Neutrophil (primary cell): ENCODE measurements at regions not wholly inside any gene's neighbourhood (a gene's known extent, or its start where the extent isn't known, plus 50 kb on each side); places are given as distances from the start of the nearest gene placed in this dataset.
"Not testable (repeated sequence)": the region's sequence is repeated elsewhere in the genome, so short reads cannot be mapped to it uniquely, and the experiment has no call there.

ENCODE experiments used
- H3K27ac ChIP-seq: fragments of 200-600 bp; sonication (generic); 2 replicates; pipeline ENCODE4 v1.5.1; 2016; ENCODE audit warnings: mild to moderate bottlenecking, moderate library complexity
- H3K27me3 ChIP-seq: fragments of 200-600 bp; sonication (generic); 2 replicates; pipeline ENCODE4 v1.6.0; 2016; ENCODE audit warnings: mild to moderate bottlenecking
- H3K36me3 ChIP-seq: fragments of 200-600 bp; sonication (generic); 2 replicates; pipeline ENCODE4 v1.5.1; 2017
- H3K4me1 ChIP-seq, 2 experiments: fragments of 200-600 bp in 1 of 2; sonication (generic) in 1 of 2; 1 replicate in 1 of 2; 2 replicates in 1 of 2; pipeline versions ENCODE4 v1.5.1 to v1.6.1; 2013 to 2016; ENCODE audit warnings: low read depth in 1 of 2, low read length in 1 of 2, mild to moderate bottlenecking in 1 of 2, moderate library complexity in 1 of 2; ENCODE audit not compliant: control insufficient read depth in 1 of 2, insufficient read depth in 1 of 2
- H3K4me3 ChIP-seq, 2 experiments: fragments of 200-600 bp in 1 of 2; sonication (generic) in 1 of 2; 1 replicate in 1 of 2; 2 replicates in 1 of 2; pipeline ENCODE4 v1.5.1; 2013 to 2016; ENCODE audit warnings: low read depth in 1 of 2, low read length in 1 of 2, mild to moderate bottlenecking in 1 of 2, moderate library complexity in 1 of 2
- H3K9me3 ChIP-seq: fragments of 200-600 bp; sonication (generic); 2 replicates; pipeline ENCODE4 v1.5.1; 2016

DNA sequence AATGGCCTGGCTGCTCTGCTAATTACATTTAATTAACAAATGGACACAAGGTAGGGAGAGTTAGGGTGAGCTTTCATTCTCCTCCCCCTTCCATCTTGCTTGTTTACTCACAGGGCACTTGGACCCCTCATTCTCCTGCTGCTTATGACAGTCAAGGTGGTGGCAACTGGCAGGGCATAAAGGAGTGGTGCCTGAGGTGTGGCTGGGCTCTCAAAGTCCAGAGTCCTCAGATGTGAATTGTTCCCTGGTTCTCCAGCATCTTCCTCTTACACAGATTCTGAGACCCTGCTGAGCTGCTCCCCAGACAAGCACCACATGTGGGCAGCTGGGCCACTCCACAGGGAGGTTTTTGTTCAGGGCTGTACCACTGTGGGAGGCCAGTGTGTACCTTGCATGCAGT lies 552.9 kb downstream of the RPIA start:
- not testable (repeated sequence) for H3K4me3 ChIP-seq, H3K27ac ChIP-seq, H3K36me3 ChIP-seq, H3K4me1 ChIP-seq, H3K9me3 ChIP-seq, H3K27me3 ChIP-seq

DNA sequence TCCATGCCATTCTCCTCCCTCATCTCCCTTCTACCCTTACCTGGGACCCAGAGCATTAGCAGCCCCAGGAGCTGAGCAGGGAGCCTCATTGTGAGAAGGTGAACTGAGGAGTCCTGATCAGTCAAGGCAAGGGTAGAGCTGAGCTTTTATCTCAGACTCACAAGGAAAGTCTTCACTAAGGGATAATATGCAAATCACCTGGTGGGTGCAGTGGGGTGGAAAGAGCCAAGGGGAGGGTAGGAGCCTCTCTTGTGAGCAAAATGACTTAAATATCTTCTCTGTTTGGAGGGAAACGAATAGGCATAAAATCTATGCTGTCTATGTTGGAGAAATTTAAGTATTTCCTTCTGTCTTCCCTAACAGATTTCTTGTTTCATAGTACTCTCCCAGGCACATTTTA lies 554.0 kb downstream of the RPIA start:
- not testable (repeated sequence) for H3K9me3 ChIP-seq, H3K27me3 ChIP-seq, H3K4me3 ChIP-seq, H3K36me3 ChIP-seq, H3K4me1 ChIP-seq, H3K27ac ChIP-seq

- not testable (repeated sequence) for H3K27ac ChIP-seq, H3K9me3 ChIP-seq, H3K4me1 ChIP-seq, H3K27me3 ChIP-seq, H3K36me3 ChIP-seq, H3K4me3 ChIP-seq
These were observed 554.6 kb downstream of the RPIA start for GRCh38 chr2:89246027-89246426.

- not testable (repeated sequence) for H3K4me3 ChIP-seq, H3K4me1 ChIP-seq, H3K36me3 ChIP-seq, H3K27me3 ChIP-seq, H3K9me3 ChIP-seq, H3K27ac ChIP-seq
These were observed 555.1 kb downstream of the RPIA start for GRCh38 chr2:89246620-89247019.

DNA sequence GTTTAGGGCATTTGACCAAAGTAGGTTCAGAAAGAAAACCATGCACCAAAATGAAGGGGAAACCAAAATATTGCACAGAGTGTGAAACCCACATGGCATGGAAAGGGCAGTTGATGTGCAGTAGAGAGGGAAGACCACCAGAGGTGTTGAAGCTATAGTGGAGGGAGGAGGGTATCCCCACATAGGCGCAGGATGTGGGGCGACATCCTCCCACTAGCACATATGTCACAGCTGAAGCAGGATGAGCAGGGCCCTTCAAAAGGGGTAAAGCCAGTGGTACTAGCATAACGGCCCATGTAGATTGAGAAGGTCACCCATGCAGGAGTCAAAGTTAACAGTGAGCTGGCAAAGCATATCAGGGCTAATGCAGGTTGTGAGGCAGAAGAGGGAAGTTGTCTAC lies 563.5 kb downstream of the RPIA start:
- H3K4me1 ChIP-seq, H3K9me3 ChIP-seq, H3K4me3 ChIP-seq, H3K27me3 ChIP-seq, H3K36me3 ChIP-seq, H3K27ac ChIP-seq: not testable (repeated sequence)

DNA sequence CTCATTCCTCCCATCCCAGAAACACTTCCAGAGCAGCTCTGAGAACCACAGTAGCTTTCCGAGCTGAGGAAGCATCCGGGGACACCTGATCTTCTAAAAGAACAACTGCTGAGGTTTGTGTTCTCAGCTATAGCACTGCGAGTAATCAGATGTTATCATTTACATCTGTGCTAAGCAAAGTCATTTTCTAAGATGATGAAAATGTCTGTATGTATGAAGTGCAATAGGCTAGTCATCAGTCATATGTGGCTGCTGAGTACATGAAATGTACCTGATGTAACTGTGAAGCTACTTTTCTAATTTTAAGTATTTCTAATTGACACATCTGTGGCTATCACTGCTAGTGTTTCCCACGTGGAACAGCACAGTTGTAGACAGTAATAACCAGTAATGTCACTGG lies 582.0 kb downstream of the RPIA start:
- not testable (repeated sequence) for H3K36me3 ChIP-seq, H3K4me1 ChIP-seq, H3K27ac ChIP-seq, H3K4me3 ChIP-seq, H3K27me3 ChIP-seq, H3K9me3 ChIP-seq

DNA sequence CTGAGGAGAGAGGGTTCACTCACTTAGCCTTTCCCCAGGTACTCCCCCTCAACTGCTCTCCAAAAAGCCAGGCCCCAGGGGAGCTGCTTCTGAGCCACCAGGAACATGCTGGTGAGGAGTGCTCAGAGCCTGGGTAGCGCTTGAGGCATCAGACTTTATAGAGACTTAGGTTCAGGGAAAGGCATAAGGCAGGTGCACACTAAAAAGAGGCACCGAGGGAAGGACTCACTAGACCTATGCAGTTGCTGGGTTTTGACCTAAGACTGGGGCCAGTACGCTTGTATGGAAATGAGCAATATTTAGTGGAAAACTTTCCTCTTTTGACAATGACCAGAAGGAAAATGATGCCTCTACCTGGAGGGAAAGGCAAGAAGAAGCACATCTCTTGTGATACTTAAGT lies 589.1 kb downstream of the RPIA start:
- not testable (repeated sequence) for H3K36me3 ChIP-seq, H3K27ac ChIP-seq, H3K27me3 ChIP-seq, H3K4me3 ChIP-seq, H3K4me1 ChIP-seq, H3K9me3 ChIP-seq

DNA sequence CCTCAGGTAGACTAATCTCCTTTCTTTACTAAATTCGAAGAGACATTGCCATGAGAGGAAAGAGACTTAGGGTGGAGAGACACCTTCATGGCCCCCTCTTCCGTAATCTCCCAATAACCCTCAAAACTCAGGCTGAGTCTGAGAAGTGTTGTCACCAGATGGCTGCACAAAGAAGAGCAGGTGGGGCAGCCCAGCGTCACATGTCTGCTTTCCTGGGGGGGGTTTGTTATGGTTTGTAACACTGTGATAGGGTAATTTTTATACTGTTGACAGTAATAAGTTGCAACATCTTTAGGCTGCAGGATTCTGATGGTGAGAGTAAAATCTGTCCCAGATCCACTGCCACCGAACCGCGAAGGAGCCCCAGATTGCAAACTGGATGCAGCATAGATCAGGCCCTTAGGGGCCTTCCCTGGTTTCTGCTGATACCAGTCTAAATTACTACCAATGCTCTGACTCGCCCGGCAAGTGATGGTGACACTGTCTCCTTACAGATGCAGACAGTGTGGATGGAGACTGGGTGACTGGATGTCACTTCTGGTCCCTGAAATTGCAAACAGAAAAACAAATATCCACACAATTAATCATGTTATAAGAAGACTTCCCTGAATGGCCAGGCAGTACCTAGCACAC lies 595.1 kb downstream of the RPIA start:
- H3K27me3 ChIP-seq, H3K36me3 ChIP-seq, H3K9me3 ChIP-seq, H3K27ac ChIP-seq, H3K4me1 ChIP-seq, H3K4me3 ChIP-seq: not testable (repeated sequence)

- not testable (repeated sequence) for H3K9me3 ChIP-seq, H3K4me1 ChIP-seq, H3K27ac ChIP-seq, H3K36me3 ChIP-seq, H3K27me3 ChIP-seq, H3K4me3 ChIP-seq
These were observed 595.6 kb downstream of the RPIA start for GRCh38 chr2:89287084-89287483.

DNA sequence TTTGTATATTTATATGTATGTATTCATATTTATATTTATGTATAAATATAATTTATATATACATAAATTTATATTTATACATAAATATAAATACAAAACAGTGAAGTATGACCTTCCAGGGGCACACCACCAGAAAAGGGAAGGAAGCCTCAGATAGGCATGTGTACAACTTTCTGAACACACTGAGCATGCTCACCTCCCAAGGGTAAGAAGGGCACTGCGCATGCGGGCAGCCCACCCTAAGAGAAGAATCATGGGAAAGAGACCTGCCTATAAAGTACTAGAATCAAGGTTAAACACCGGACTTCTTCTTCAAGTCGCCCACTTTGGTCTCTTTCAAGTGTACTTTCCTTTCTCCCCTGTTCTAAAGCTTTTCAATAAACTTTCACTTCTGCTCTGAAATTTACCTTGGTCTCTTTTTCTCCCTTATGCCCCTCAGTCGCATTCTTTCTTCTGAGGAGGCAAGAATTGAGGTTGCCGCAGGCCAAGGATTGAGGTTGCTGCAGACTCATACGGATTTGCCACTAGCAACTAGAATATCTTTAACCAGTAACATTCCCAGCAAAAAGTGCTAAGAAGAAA lies 600.3 kb downstream of the RPIA start:
- H3K36me3 ChIP-seq, H3K27me3 ChIP-seq, H3K27ac ChIP-seq, H3K4me3 ChIP-seq, H3K4me1 ChIP-seq, H3K9me3 ChIP-seq: not testable (repeated sequence)

DNA sequence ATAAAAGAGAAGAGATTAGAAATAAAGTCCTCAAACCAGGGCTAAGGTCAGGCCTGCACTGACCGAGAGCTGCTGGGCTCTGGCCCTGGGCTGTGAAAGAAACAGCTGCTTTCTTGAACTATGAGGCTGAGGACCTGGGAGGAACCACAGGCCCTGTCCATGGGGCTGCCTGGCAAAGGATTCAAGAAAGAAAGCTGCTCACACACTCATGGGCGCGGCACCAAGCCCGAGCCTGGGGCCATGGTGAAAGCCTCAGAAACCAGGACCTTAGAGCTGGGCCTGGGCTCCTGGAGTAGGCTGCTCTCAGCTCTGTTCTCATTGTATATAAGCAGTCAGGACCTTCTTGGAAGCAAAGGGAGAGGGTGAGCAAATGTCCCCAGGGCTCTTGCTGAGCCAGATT lies 601.9 kb downstream of the RPIA start:
- not testable (repeated sequence) for H3K27me3 ChIP-seq, H3K27ac ChIP-seq, H3K4me1 ChIP-seq, H3K4me3 ChIP-seq, H3K36me3 ChIP-seq, H3K9me3 ChIP-seq

- H3K4me1 ChIP-seq, H3K27ac ChIP-seq, H3K27me3 ChIP-seq, H3K9me3 ChIP-seq, H3K4me3 ChIP-seq, H3K36me3 ChIP-seq: not testable (repeated sequence)
These were observed 602.9 kb downstream of the RPIA start for GRCh38 chr2:89294335-89294734.

- H3K4me3 ChIP-seq, H3K36me3 ChIP-seq, H3K27ac ChIP-seq, H3K27me3 ChIP-seq, H3K9me3 ChIP-seq, H3K4me1 ChIP-seq: not testable (repeated sequence)
These were observed 605.4 kb downstream of the RPIA start for GRCh38 chr2:89296820-89297398.

DNA sequence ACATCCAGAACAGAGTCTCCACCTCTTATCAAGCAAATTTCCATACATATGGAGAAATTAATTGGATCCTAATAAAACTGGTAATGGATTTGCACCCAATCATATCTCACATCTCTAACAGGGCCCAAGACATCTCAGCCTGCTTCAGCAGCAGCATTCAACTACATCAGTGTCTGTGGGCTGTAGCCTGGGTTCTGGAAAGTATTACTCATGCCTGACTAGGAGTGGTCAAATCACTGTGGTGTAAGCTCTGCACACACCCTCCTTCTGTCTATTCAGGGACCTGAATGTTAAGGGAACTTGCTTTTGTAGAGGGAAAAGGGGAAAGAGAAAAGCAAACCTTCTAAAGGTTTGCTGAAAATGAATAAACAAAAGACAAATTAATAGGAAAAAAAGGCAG lies 607.7 kb downstream of the RPIA start:
- H3K4me1 ChIP-seq, H3K9me3 ChIP-seq, H3K27me3 ChIP-seq, H3K36me3 ChIP-seq, H3K4me3 ChIP-seq, H3K27ac ChIP-seq: not testable (repeated sequence)
